WTC11 (cell line): ENCODE measurements at regions not wholly inside any gene's neighbourhood (a gene's known extent, or its start where the extent isn't known, plus 50 kb on each side); places are given as distances from the start of the nearest gene placed in this dataset.

Experiments used
- ATAC-seq: fragments of 200-7000 bp; cut with Tn5 transposase; 2 replicates; pipeline ENCODE4 v1.10.0; 2021; ENCODE audit warnings: mild to moderate bottlenecking, moderate library complexity
- CTCF ChIA-PET: fragments of 300-600 bp; sonication (Branson Sonifier 250); formaldehyde crosslinking; loops from one replicate; lab custom pipeline; 2021; ENCODE audit warnings: antibody characterized with exemption; lab: Charles Lee
- POLR2A ChIA-PET: fragments of 350-600 bp; sonication (Branson Sonifier 250); formaldehyde crosslinking; loops from one replicate; lab custom pipeline; 2021; ENCODE audit warnings: antibody characterized with exemption; lab: Charles Lee
- DNase-seq: peaks from one replicate; pipeline ENCODE4 v3.0.0; 2021; ENCODE audit warnings: low spot score
- H3K27ac Mint-ChIP-seq: 2 replicates; pipeline ENCODE4 v1.8.0; 2021; ENCODE audit warnings: mixed read lengths
- H3K27me3 Mint-ChIP-seq: 2 replicates; pipeline ENCODE4 v1.8.0; 2021; ENCODE audit warnings: low read depth, mild to moderate bottlenecking, moderate library complexity, mixed read lengths
- H3K36me3 Mint-ChIP-seq: 2 replicates; pipeline ENCODE4 v1.8.0; 2021; ENCODE audit warnings: mixed read lengths
- H3K4me1 Mint-ChIP-seq: 2 replicates; pipeline ENCODE4 v1.8.0; 2022; ENCODE audit warnings: mixed read lengths
- H3K4me3 Mint-ChIP-seq: 2 replicates; pipeline ENCODE4 v1.8.0; 2021; ENCODE audit warnings: mild to moderate bottlenecking, moderate library complexity, mixed read lengths
- H3K9me3 Mint-ChIP-seq: 2 replicates; pipeline ENCODE4 v1.8.0; 2021; ENCODE audit warnings: mixed read lengths
- CREB1 ChIP-seq: sonication (generic); formaldehyde crosslinking; IDR thresholded peaks from 2 replicates; pipeline ENCODE4 v1.8.0; 2023; ENCODE audit warnings: mild to moderate bottlenecking, missing genetic modification reagents
- EMX1 ChIP-seq: fragments of 250-450 bp; sonication (Bioruptor Pico); IDR thresholded peaks from 2 replicates; pipeline ENCODE4 v1.8.0; 2021; ENCODE audit warnings: mild to moderate bottlenecking
- FOXJ3 ChIP-seq: sonication (generic); formaldehyde crosslinking; IDR thresholded peaks from 2 replicates; pipeline ENCODE4 v1.9.0; 2021; ENCODE audit warnings: missing genetic modification reagents, mild to moderate bottlenecking, borderline replicate concordance
- GABPB1 ChIP-seq: sonication (generic); formaldehyde crosslinking; IDR thresholded peaks from 2 replicates; pipeline ENCODE4 v1.8.1; 2023; ENCODE audit warnings: mild to moderate bottlenecking, missing genetic modification reagents
- HMGA2 ChIP-seq: fragments of 250-450 bp; sonication (Bioruptor Pico); IDR thresholded peaks from 2 replicates; pipeline ENCODE4 v1.4.0; 2021; ENCODE audit warnings: mild to moderate bottlenecking, moderate library complexity
- JAZF1 ChIP-seq: fragments of 250-450 bp; sonication (Bioruptor Pico); IDR thresholded peaks from 2 replicates; pipeline ENCODE4 v1.9.0; 2021; ENCODE audit warnings: moderate library complexity, mild to moderate bottlenecking, inconsistent platforms
- MYBL2 ChIP-seq: sonication (generic); formaldehyde crosslinking; IDR thresholded peaks from 2 replicates; pipeline ENCODE4 v1.8.1; 2023; ENCODE audit warnings: mild to moderate bottlenecking, moderate library complexity, missing genetic modification reagents
- NFE2L1 ChIP-seq: sonication (generic); formaldehyde crosslinking; IDR thresholded peaks from 2 replicates; pipeline ENCODE4 v1.8.1; 2023; ENCODE audit warnings: missing genetic modification reagents
- NFYB ChIP-seq: sonication (generic); formaldehyde crosslinking; conservative IDR thresholded peaks from 2 replicates; pipeline ENCODE4 v1.8.0; 2022; ENCODE audit warnings: low read depth, missing genetic modification reagents
- TEAD1 ChIP-seq: sonication (generic); formaldehyde crosslinking; IDR thresholded peaks from 2 replicates; pipeline ENCODE4 v1.8.0; 2022; ENCODE audit warnings: mild to moderate bottlenecking, missing genetic modification reagents
- TEAD4 ChIP-seq: sonication (generic); formaldehyde crosslinking; IDR thresholded peaks from 2 replicates; pipeline ENCODE4 v1.8.0; 2022; ENCODE audit warnings: mild to moderate bottlenecking, missing genetic modification reagents
- ZNF121 ChIP-seq: sonication (generic); formaldehyde crosslinking; IDR thresholded peaks from 2 replicates; pipeline ENCODE4 v1.8.0; 2023; ENCODE audit warnings: missing genetic modification reagents
- ZNF219 ChIP-seq: sonication (generic); formaldehyde crosslinking; IDR thresholded peaks from 2 replicates; pipeline ENCODE4 v1.8.0; 2023; ENCODE audit warnings: missing genetic modification reagents, mild to moderate bottlenecking, borderline replicate concordance
- TF ChIP-seq, protein P1 (sequence below): sonication (generic); formaldehyde crosslinking; IDR thresholded peaks from 2 replicates; pipeline ENCODE4 v1.8.0; 2023; ENCODE audit warnings: missing genetic modification reagents, mild to moderate bottlenecking, borderline replicate concordance
- TF ChIP-seq, protein P2 (sequence below): sonication (generic); formaldehyde crosslinking; IDR thresholded peaks from 2 replicates; pipeline ENCODE4 v1.8.1; 2023; ENCODE audit warnings: mild to moderate bottlenecking, missing genetic modification reagents
- TF ChIP-seq, protein P3 (sequence below): sonication (generic); formaldehyde crosslinking; IDR thresholded peaks from 2 replicates; pipeline ENCODE4 v1.8.0; 2022; ENCODE audit warnings: mild to moderate bottlenecking, missing genetic modification reagents
- TF ChIP-seq, protein P4 (sequence below): sonication (generic); formaldehyde crosslinking; IDR thresholded peaks from 2 replicates; pipeline ENCODE4 v1.8.0; 2022; ENCODE audit warnings: missing genetic modification reagents

DNA sequence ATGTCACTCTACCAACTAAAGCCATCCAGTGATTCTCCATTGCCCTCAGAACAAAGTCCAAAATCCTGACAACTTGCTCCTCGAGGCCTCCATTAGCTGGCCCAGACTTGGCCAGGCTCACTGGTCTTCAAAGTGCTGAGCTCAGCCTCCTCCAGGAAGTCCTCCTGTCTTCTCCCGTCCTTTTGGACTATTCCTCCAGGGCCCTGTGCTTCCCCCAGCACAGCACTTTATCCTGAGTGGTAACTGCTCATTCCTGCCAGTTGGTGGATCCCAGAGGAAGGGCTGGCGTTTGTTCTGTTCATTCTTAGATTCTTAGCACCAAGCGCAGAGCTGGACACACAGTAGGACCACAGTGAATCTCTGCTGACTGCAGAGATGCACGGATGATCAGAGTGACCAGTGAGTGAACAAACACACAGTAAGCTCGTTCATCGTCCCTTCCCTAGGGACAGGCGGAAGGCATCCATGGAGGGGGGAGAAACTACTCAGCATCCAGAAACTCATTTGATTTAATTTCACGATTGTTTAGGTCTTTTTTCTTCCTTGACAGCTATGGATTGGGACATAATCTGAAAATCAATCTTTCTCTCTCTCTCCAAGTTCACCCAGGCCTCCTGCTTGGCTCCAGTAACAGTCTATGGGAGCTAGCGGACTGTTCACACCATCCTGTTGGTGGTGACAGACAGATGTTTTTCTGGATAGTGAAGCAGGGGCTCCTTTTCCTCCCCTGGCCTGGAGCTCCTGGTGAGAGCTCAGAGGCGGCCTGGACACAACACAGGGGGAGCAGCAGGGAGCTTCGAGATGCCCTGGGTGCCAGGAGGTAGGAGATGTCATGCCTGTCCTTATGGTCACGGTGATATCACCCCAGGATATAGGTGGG, 180.2 kb downstream of the PTPRU start:
- Mint-ChIP-seq H3K4me3 (no peak overlapping the region), H3K27ac (no peak overlapping the region), H3K4me1 (peaks cover 11% of the 10 kb centered on the region), H3K27me3 (no peaks in the 10 kb centered on the region; the same call in 1 of the 2 replicates), H3K36me3 (no peaks in the 10 kb centered on the region), H3K9me3 (peaks cover 11% of the 10 kb centered on the region)
- ChIA-PET CTCF (interaction anchor here (0.6 to 2.3 kb wide), 23 partner anchors 9 to 964 kb away, joined by 3 to 12 read pairs (median 4); partner anchors contain the start of gene MECR), POLR2A (no interaction called here)
- no peak for DNase-seq
- ATAC-seq = peak; percentile 82
- TF ChIP-seq JAZF1 (CRISPR knock-in tag) = no peak
- TF ChIP-seq TEAD4 = 0 out of 2 replicates have a peak, but pooled peaks have one; percentile 37
- peak; percentile 44; the same call in 1 of the 2 replicates for TF ChIP-seq TEAD1 (CRISPR knock-in tag)
- no peak for TF ChIP-seq EMX1 (CRISPR knock-in tag)
- TF ChIP-seq ZNF121 (CRISPR knock-in tag) = no peak
- TF ChIP-seq CREB1 (CRISPR knock-in tag) = no peak
- TF ChIP-seq, protein P1, sequence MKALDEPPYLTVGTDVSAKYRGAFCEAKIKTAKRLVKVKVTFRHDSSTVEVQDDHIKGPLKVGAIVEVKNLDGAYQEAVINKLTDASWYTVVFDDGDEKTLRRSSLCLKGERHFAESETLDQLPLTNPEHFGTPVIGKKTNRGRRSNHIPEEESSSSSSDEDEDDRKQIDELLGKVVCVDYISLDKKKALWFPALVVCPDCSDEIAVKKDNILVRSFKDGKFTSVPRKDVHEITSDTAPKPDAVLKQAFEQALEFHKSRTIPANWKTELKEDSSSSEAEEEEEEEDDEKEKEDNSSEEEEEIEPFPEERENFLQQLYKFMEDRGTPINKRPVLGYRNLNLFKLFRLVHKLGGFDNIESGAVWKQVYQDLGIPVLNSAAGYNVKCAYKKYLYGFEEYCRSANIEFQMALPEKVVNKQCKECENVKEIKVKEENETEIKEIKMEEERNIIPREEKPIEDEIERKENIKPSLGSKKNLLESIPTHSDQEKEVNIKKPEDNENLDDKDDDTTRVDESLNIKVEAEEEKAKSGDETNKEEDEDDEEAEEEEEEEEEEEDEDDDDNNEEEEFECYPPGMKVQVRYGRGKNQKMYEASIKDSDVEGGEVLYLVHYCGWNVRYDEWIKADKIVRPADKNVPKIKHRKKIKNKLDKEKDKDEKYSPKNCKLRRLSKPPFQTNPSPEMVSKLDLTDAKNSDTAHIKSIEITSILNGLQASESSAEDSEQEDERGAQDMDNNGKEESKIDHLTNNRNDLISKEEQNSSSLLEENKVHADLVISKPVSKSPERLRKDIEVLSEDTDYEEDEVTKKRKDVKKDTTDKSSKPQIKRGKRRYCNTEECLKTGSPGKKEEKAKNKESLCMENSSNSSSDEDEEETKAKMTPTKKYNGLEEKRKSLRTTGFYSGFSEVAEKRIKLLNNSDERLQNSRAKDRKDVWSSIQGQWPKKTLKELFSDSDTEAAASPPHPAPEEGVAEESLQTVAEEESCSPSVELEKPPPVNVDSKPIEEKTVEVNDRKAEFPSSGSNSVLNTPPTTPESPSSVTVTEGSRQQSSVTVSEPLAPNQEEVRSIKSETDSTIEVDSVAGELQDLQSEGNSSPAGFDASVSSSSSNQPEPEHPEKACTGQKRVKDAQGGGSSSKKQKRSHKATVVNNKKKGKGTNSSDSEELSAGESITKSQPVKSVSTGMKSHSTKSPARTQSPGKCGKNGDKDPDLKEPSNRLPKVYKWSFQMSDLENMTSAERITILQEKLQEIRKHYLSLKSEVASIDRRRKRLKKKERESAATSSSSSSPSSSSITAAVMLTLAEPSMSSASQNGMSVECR (CRISPR knock-in tag) = no peak
- TF ChIP-seq GABPB1 (CRISPR knock-in tag) = no peak
- TF ChIP-seq FOXJ3 (CRISPR knock-in tag) = no peak
- TF ChIP-seq NFYB (CRISPR knock-in tag) = no peak
- TF ChIP-seq HMGA2 (CRISPR knock-in tag) = no peak
- TF ChIP-seq, protein P2, sequence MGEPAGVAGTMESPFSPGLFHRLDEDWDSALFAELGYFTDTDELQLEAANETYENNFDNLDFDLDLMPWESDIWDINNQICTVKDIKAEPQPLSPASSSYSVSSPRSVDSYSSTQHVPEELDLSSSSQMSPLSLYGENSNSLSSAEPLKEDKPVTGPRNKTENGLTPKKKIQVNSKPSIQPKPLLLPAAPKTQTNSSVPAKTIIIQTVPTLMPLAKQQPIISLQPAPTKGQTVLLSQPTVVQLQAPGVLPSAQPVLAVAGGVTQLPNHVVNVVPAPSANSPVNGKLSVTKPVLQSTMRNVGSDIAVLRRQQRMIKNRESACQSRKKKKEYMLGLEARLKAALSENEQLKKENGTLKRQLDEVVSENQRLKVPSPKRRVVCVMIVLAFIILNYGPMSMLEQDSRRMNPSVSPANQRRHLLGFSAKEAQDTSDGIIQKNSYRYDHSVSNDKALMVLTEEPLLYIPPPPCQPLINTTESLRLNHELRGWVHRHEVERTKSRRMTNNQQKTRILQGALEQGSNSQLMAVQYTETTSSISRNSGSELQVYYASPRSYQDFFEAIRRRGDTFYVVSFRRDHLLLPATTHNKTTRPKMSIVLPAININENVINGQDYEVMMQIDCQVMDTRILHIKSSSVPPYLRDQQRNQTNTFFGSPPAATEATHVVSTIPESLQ (CRISPR knock-in tag) = no peak
- TF ChIP-seq MYBL2 = no peak
- TF ChIP-seq, protein P3, sequence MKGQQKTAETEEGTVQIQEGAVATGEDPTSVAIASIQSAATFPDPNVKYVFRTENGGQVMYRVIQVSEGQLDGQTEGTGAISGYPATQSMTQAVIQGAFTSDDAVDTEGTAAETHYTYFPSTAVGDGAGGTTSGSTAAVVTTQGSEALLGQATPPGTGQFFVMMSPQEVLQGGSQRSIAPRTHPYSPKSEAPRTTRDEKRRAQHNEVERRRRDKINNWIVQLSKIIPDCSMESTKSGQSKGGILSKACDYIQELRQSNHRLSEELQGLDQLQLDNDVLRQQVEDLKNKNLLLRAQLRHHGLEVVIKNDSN (CRISPR knock-in tag) = no peak

DNA sequence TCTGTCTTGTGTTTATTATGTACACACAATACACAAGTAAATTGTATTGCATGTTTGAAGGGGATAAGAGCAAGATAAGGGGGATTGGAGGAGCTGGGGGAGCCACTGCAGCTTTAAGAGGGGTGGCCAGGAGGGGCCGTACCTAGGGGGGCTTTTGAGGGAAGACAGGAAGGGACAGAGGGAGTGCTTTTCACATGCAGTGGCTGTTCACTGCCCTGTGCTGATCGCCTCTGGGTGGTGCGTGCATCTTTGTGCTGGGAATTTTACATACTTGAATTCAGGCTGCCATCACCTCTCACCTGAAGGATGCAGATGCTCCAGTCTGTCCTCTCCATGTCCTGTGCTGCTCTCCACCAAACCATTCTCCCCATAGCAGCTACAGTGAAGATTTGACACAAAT, 179.5 kb downstream of the PTPRU start:
- DNase-seq (no peak), ATAC-seq (no peak)
- POLR2A ChIA-PET = no interaction called here
- Mint-ChIP-seq H3K27ac (no peak overlapping the region), H3K4me3 (no peak overlapping the region), H3K9me3 (peaks cover 7% of the 10 kb centered on the region), H3K36me3 (no peaks in the 10 kb centered on the region), H3K4me1 (peaks cover 11% of the 10 kb centered on the region), H3K27me3 (no peaks in the 10 kb centered on the region; the same call in 1 of the 2 replicates)
- CTCF ChIA-PET = interaction anchor here (0.6 to 2.3 kb wide), 21 partner anchors 9 to 965 kb away, joined by 3 to 12 read pairs (median 4); partner anchors contain the start of gene MECR
- TF ChIP-seq ZNF219 (CRISPR knock-in tag) (no peak), NFE2L1 (no peak)
- TF ChIP-seq, protein P4, sequence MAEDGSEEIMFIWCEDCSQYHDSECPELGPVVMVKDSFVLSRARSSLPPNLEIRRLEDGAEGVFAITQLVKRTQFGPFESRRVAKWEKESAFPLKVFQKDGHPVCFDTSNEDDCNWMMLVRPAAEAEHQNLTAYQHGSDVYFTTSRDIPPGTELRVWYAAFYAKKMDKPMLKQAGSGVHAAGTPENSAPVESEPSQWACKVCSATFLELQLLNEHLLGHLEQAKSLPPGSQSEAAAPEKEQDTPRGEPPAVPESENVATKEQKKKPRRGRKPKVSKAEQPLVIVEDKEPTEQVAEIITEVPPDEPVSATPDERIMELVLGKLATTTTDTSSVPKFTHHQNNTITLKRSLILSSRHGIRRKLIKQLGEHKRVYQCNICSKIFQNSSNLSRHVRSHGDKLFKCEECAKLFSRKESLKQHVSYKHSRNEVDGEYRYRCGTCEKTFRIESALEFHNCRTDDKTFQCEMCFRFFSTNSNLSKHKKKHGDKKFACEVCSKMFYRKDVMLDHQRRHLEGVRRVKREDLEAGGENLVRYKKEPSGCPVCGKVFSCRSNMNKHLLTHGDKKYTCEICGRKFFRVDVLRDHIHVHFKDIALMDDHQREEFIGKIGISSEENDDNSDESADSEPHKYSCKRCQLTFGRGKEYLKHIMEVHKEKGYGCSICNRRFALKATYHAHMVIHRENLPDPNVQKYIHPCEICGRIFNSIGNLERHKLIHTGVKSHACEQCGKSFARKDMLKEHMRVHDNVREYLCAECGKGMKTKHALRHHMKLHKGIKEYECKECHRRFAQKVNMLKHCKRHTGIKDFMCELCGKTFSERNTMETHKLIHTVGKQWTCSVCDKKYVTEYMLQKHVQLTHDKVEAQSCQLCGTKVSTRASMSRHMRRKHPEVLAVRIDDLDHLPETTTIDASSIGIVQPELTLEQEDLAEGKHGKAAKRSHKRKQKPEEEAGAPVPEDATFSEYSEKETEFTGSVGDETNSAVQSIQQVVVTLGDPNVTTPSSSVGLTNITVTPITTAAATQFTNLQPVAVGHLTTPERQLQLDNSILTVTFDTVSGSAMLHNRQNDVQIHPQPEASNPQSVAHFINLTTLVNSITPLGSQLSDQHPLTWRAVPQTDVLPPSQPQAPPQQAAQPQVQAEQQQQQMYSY (CRISPR knock-in tag) = no peak
